GM19397 (cell line): ENCODE measurements at regions not wholly inside any gene's neighbourhood (a gene's known extent, or its start where the extent isn't known, plus 50 kb on each side); places are given as distances from the start of the nearest gene placed in this dataset.
"Not testable (repeated sequence)": the region's sequence is repeated elsewhere in the genome, so short reads cannot be mapped to it uniquely, and the experiment has no call there.

ENCODE experiments used
- ATAC-seq: cut with Tn5 transposase; IDR thresholded peaks from one replicate; pipeline ENCODE4 v1.9.1; 2021; ENCODE audit warnings: mild to moderate bottlenecking, moderate library complexity; ENCODE audit not compliant: unreplicated experiment

GRCh38 chr2:226184940-226185615 is 614.5 kb downstream of the IRS1 start:
- no peak for ATAC-seq

GRCh38 chr2:226184540-226184939 is 615.1 kb downstream of the IRS1 start:
- ATAC-seq = no peak

GRCh38 chr2:226183550-226183949 is 616.1 kb downstream of the IRS1 start:
- ATAC-seq = no peak

GRCh38 chr2:226183033-226183432 is 616.6 kb downstream of the IRS1 start:
- ATAC-seq = no peak

DNA sequence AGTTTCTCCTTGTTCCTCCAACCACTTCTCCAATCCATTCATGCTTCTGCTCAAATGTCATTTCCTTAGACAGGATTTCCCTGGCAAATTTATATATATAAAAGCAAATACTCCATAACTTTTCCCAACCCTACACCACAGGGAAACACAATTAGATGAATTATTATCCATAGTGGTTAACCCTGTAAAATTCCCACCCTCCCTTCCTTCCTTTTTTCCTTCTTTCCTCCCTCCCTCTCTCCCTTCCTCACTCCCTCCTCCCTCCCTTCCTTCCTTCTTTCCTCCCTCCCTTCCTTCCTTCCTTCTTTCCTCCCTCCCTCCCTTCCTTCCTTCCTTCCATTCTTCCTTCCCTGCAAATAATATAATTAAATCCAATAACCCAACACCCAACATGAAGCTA is 617.7 kb downstream of the IRS1 start:
- ATAC-seq = no peak

DNA sequence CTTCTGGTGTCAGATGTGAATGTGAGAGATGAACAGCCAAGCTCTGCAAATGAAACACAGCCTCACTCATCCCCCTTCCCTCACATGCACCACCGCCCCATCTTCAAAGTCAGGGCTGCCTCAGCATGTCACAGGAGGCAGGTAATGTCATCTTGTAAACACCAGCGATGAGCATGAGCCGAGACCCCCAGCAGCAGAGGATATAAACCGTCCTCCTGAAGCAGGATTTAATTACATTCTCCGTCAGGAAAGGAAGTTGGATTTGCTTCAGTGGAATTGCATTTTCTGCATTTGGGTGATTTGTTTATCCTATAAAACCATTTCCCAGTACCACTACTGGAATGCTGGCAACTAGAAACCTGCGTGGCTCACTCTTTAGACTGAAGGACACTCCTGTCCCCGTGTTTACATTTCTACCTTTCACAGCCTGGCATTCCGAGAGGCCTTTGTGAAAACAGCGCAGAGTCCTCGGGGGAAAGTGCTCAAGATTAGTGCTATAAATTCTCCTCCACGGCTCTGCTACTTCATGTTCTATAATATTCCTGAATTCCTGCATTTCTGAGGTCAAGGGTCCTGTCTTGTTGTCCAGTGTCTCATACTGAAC is 619.2 kb downstream of the IRS1 start:
- ATAC-seq = no peak

DNA sequence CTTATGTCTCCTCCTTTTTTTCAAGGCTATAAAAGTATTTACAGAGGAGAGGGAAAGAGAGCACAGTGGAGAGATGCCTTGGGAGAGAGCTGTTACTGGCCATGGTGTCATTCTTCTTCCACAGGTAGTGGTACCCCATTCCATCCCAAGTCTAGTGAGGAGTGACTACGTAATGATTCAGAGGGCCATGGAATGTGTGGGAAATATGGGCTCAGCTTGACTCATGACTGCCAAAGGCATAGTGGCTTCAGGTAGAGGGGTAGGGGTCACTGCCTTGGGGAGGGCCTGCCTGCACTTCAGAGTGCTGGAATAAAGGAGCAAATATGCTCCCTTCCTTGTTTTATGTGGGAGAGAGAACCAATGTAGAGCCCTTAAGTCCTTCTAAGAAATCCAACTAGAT is 620.6 kb downstream of the IRS1 start:
- no peak for ATAC-seq

GRCh38 chr2:226176283-226176984 is 623.2 kb downstream of the IRS1 start:
- ATAC-seq = no peak

GRCh38 chr2:226174390-226174789 is 625.2 kb downstream of the IRS1 start:
- no peak for ATAC-seq

DNA sequence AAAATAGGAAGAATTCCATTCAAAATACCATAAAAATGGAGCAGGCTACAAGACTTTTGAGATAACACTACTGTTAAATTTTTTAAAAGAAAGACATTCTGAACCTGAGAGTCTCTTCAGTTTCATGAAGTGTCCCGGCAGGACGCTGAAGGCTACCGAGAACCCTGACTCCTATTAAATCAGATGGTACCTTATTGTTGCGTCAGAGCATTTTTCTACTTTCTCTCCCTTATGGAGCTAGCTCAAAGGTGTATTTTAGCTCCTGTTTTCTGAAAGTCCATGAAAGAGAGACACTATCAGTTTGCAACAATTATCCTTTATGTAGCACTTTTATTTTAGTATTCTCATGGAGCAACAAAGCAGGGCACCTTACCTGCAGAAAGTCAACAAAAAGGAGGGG is 626.7 kb downstream of the IRS1 start:
- no peak for ATAC-seq

- no peak for ATAC-seq
Observed at GRCh38 chr2:226172309-226172708, 627.3 kb downstream of the IRS1 start.

DNA sequence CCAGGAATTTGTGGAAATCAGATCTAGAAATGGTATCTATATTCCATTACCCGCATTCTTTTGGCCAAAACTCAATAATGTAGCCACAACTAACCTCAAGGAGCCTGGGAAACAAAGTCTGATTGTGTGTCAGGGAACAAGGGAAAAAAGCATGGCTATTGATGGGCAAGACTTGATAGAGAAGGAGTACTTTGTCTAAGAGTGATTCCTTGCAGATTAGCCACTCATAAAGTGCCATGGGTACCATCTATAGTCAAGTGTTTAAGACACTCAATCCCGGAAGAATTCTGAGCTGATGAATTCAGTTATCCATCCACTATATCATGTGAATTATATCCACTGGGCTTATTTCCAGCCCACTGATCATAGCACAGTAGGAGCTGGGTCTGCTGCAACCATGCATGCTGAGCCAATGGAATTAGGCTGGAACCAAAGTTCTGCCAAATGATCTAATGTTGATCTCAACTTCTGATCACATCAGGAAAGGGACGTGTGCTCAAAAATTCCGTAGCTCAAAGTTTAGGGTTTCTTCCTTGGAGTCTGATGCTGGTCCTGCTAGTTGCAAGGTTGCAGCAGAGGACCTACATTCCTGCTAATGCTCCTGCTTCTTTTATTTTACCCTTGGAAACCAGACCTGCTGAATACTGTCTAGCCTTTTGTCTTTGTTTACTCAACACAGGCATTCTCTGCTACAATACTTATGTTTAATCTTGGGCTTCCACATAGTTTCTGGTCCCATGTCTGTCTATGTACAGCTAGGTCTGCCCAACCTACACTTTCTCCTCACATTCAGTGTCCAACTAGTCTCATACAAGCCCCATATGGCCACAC is 629.7 kb downstream of the IRS1 start:
- no peak for ATAC-seq

DNA sequence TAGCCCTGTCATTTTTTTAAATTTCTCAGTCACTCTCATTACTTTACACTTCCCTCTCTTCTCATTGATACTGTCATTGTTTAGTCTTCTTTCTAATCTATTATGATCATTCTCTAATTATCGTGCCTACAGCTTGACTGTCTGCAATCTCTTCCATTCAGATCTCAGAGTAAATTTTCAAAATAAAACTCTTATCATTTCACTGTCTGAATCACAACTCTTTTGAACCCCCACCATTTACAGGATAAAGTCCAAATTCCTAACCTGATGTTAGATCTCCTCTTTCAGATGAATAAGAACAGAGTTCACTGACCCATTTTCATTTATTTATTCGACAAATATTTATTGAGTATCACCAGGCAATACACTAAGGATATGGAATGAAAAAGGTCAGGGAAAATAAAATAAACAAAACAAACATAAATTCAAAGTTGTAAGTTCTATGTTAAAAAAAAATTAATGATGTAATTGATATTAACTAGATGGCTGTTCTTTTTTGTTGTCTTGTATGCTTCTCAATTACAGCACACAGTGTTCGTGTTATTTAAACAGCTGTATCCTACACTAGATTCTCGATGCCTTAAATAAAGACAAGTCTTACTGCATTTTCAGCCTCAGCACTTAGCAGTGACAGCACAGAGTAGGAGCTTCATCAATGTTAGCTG is 631.0 kb downstream of the IRS1 start:
- ATAC-seq = no peak

- ATAC-seq = no peak
Observed at GRCh38 chr2:226164512-226164911, 635.1 kb downstream of the IRS1 start.

GRCh38 chr2:226160617-226161016 is 639.0 kb downstream of the IRS1 start:
- ATAC-seq = not testable (repeated sequence)

DNA sequence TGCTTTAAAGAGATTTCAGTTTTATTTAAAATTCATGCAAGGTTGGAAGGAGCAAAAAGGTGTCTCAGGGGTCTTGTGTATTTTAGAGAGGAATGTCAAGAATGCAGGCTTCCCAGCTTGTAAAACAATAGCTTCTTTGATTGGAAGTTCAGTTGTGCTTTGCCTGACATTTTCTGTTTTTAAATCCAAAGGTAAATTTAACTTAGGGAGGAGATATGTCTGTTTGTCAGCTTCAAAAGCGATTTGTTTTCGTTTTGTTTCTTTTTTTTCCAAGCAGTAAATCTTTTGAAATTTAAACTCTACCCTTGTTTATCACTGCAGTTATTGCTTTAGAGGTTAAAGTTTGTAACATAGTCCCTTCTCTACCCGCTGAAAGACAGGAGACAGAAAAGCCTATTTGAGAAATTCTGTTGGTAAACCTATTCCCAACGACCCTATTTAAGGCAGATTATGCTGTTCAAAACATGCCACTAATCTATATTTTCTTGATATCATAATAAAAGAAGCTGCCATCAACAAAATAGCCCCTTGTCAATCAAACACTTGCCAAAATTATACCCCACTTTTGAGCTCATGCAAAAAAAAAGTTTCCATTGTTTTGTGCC is 639.6 kb downstream of the IRS1 start:
- no peak for ATAC-seq

DNA sequence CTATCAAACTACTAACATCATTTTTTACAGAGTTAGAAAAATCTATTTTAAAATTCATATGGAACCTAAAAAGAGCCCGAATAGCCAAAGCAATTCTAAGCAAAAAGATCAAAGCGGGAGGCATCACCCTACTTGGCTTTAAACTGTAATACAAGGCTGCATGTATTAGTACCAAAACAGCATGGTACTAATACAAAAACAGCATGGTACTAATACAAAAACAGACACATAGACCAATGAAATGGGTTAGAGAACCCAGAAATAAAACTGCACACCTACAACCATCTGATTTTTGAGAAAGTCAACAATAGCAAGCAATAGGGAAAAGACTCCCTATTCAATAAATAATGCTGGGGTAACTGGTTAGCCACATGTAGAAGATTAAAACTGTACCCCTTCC is 640.7 kb downstream of the IRS1 start:
- no peak for ATAC-seq

DNA sequence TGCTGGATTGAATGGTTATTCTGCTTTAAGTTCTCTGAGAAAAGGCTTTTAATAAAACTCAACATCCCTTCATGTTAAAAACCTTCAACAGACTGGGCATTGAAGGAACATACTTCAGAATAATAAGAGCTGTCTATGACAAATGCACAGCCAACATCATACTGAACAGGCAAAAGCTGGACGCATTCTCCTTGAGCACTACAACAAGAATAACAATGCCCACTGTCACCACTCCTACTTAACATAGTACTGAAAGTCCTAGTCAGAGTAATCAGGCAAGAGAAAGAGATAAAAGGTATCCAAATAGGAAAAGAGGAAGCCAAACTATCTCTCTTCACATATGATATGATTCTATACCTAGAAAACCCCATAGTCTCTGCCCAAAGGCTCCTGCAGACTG is 641.4 kb downstream of the IRS1 start:
- ATAC-seq = no peak

DNA sequence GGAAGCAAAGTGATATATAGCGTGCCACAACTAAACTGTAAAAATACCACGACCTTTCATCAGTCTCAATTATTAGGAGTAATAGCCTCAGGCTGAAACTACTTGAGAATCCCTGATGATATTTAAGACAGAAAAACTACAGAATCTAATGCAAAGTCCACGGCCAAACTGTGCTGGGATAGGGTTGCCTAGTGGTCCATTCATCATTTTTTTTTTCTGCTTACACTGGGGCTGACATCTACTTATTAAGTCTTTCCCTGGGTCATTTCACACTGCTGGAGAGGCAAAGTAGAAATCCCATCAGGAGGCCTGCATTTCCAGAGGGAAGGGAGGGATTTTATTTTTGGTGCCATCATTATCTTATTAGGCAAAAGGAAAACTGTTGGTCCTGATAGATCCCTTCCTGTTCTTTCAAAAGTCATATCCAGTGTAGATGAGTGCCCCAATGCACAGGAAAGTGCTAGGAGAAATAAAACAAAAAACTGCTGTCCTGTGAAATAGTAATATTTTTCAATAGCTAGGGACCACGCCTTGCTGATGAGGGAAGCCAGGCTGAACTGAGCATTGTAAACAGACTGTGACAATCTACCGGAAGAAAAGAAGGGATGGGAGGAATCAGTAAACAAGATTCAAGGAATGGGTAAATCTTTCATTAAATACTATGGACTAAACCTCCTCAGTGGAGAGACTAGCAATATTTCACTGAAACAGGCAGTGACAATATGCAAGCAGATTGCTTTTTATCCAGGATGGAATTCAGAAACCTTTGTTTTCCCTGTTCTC is 644.3 kb downstream of the IRS1 start:
- ATAC-seq = no peak

DNA sequence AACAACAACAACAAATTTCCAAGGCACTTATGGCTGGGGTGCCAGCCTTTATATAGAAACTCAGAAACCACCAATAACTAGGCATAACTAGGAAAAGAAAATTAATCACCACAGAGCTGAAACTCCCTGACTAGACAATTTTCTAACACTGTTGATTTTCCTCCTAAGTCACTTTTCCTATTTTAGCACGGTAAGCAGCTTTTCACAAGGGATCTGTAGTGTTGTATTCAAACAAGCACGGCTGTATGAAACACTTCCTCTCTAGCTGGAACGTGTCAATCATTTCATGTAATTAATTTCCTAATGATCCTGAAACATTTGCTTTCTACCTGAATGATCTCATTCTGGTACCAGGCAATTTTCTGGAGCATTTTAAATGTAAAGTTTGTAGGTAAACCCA is 645.0 kb downstream of the IRS1 start:
- ATAC-seq = no peak
